ENCODE measurements at regions not wholly inside any gene's neighbourhood (a gene's known extent, or its start where the extent isn't known, plus 50 kb on each side); places are given as distances from the start of the nearest gene placed in this dataset.
"Not testable (repeated sequence)": the region's sequence is repeated elsewhere in the genome, so short reads cannot be mapped to it uniquely, and the experiment has no call there.

GRCh38 chr6:115796829-115797228 lies 263.9 kb downstream of the FRK start:
- no peak for DNase-seq

- DNase-seq, result no peak
Observed at GRCh38 chr6:115796061-115796460, 264.6 kb downstream of the FRK start.

GRCh38 chr6:115783402-115784061 lies 277.2 kb downstream of the FRK start:
- DNase-seq, result no peak

GRCh38 chr6:115782612-115783011 lies 278.1 kb downstream of the FRK start:
- no peak for DNase-seq

- DNase-seq, result no peak
Observed at GRCh38 chr6:115773741-115774140, 286.9 kb downstream of the FRK start.

- no peak for DNase-seq
Observed at GRCh38 chr6:115770851-115771250, 289.8 kb downstream of the FRK start.

- no peak for DNase-seq
Observed at GRCh38 chr6:115768500-115768899, 292.2 kb downstream of the FRK start.

- DNase-seq, result no peak
Observed at GRCh38 chr6:115767931-115768330, 292.8 kb downstream of the FRK start.

- no peak for DNase-seq
Observed at GRCh38 chr6:115766745-115767462, 293.8 kb downstream of the FRK start.

- no peak for DNase-seq
Observed at GRCh38 chr6:115765966-115766365, 294.7 kb downstream of the FRK start.

- DNase-seq, result no peak
Observed at GRCh38 chr6:115759051-115759450, 301.6 kb downstream of the FRK start.

- DNase-seq, result no peak
Observed at GRCh38 chr6:115753446-115753845, 307.2 kb downstream of the FRK start.

GRCh38 chr6:115750946-115751345 lies 309.7 kb downstream of the FRK start:
- DNase-seq, result no peak

- DNase-seq, result no peak
Observed at GRCh38 chr6:115750292-115750691, 310.4 kb downstream of the FRK start.

- DNase-seq, result no peak
Observed at GRCh38 chr6:115747719-115748118, 313.0 kb downstream of the FRK start.

GRCh38 chr6:115746583-115746982 lies 314.1 kb downstream of the FRK start:
- not testable (repeated sequence) for DNase-seq

GRCh38 chr6:115740907-115741306 lies 319.8 kb downstream of the FRK start:
- DNase-seq, result no peak

GRCh38 chr6:115735610-115736009 lies 325.1 kb downstream of the FRK start:
- no peak for DNase-seq

GRCh38 chr6:115733426-115733825 lies 327.3 kb downstream of the FRK start:
- DNase-seq, result no peak

- no peak for DNase-seq
Observed at GRCh38 chr6:115729036-115729435, 331.7 kb downstream of the FRK start.

GRCh38 chr6:115728171-115728570 lies 332.5 kb downstream of the FRK start:
- DNase-seq, result no peak

- no peak for DNase-seq
Observed at GRCh38 chr6:115721564-115721963, 339.1 kb downstream of the FRK start.

GRCh38 chr6:115720900-115721299 lies 339.8 kb downstream of the FRK start:
- DNase-seq, result no peak

- no peak for DNase-seq
Observed at GRCh38 chr6:115717472-115717871, 343.2 kb downstream of the FRK start.

- DNase-seq, result no peak
Observed at GRCh38 chr6:115717062-115717461, 343.6 kb downstream of the FRK start.

All from activated CD4-positive, alpha-beta T cell treated with anti-CD3 and anti-CD28 coated beads, Interleukin-2, amount 50 U/mL, for 16 hours (primary cell).